ENCODE measurements at regions not wholly inside any gene's neighbourhood (a gene's known extent, or its start where the extent isn't known, plus 50 kb on each side); places are given as distances from the start of the nearest gene placed in this dataset.
"Not testable (repeated sequence)": the region's sequence is repeated elsewhere in the genome, so short reads cannot be mapped to it uniquely, and the experiment has no call there.

GRCh38 chrX:106278951-106279350, 110.8 kb downstream of the PWWP3B start:
- no peak for TF ChIP-seq CTCF (conservative IDR thresholded peaks at IDR 0.05; ENCODE audit: low read depth)
- no peak for DNase-seq (ENCODE audit: low spot score)
- no peak overlapping the region for H3K27ac ChIP-seq
- POLR2A ChIA-PET (ENCODE audit: low non-redundant PET): no interaction called here
- CTCF ChIA-PET: no interaction called here

- no peak for DNase-seq (ENCODE audit: low spot score)
- ChIA-PET POLR2A (ENCODE audit: low non-redundant PET) (no interaction called here), CTCF (no interaction called here)
- H3K27ac ChIP-seq: no peak overlapping the region
- TF ChIP-seq CTCF (conservative IDR thresholded peaks at IDR 0.05; ENCODE audit: low read depth): no peak
Measured at GRCh38 chrX:106281383-106281782, 113.3 kb downstream of the PWWP3B start.

- ChIA-PET POLR2A (ENCODE audit: low non-redundant PET) (no interaction called here), CTCF (interaction anchor here (0.7 kb wide), 1 partner anchor 391 kb away, joined by 4 read pairs; no protein-coding TSS in a partner anchor)
- TF ChIP-seq CTCF (conservative IDR thresholded peaks at IDR 0.05; ENCODE audit: low read depth): no peak
- no peak for DNase-seq (ENCODE audit: low spot score)
- H3K27ac ChIP-seq: no peak overlapping the region
Measured at GRCh38 chrX:106283841-106284240, 115.7 kb downstream of the PWWP3B start.

GRCh38 chrX:106284431-106285025, 116.4 kb downstream of the PWWP3B start:
- TF ChIP-seq CTCF (conservative IDR thresholded peaks at IDR 0.05; ENCODE audit: low read depth): no peak
- DNase-seq (ENCODE audit: low spot score): no peak
- no peak overlapping the region for H3K27ac ChIP-seq
- CTCF ChIA-PET: interaction anchor here (0.7 kb wide), 1 partner anchor 390 kb away, joined by 4 read pairs; no protein-coding TSS in a partner anchor
- POLR2A ChIA-PET (ENCODE audit: low non-redundant PET): no interaction called here

- CTCF ChIA-PET: no interaction called here
- no peak overlapping the region for H3K27ac ChIP-seq
Measured at GRCh38 chrX:106286053-106286650, 118.0 kb downstream of the PWWP3B start.

GRCh38 chrX:106290778-106291177, 122.7 kb downstream of the PWWP3B start:
- POLR2A ChIA-PET (ENCODE audit: low non-redundant PET); DNase-seq (ENCODE audit: low spot score); CTCF ChIA-PET; H3K27ac ChIP-seq: not testable (repeated sequence)

More at GRCh38 chrX:106286053-106286650, 118.0 kb downstream of the PWWP3B start:
- POLR2A ChIA-PET (ENCODE audit: low non-redundant PET): no interaction called here
- peak; percentile 22 for DNase-seq (ENCODE audit: low spot score)
- TF ChIP-seq CTCF (conservative IDR thresholded peaks at IDR 0.05; ENCODE audit: low read depth): no peak

GRCh38 chrX:106291779-106292390, 123.8 kb downstream of the PWWP3B start:
- CTCF ChIA-PET; POLR2A ChIA-PET (ENCODE audit: low non-redundant PET); DNase-seq (ENCODE audit: low spot score); H3K27ac ChIP-seq: not testable (repeated sequence)

All from RWPE1 (cell line).